UCSD-AML1 (cell line): ENCODE measurements at regions not wholly inside any gene's neighbourhood (a gene's known extent, or its start where the extent isn't known, plus 50 kb on each side); places are given as distances from the start of the nearest gene placed in this dataset.
A peak's percentile ranks its signal among the peaks of the same experiment; 100 is the strongest.

Source experiments
- DNase-seq: peaks from one replicate; lab custom pipeline; 2025; ENCODE audit not compliant: unreplicated experiment; lab: John Stamatoyannopoulos, UW

DNA sequence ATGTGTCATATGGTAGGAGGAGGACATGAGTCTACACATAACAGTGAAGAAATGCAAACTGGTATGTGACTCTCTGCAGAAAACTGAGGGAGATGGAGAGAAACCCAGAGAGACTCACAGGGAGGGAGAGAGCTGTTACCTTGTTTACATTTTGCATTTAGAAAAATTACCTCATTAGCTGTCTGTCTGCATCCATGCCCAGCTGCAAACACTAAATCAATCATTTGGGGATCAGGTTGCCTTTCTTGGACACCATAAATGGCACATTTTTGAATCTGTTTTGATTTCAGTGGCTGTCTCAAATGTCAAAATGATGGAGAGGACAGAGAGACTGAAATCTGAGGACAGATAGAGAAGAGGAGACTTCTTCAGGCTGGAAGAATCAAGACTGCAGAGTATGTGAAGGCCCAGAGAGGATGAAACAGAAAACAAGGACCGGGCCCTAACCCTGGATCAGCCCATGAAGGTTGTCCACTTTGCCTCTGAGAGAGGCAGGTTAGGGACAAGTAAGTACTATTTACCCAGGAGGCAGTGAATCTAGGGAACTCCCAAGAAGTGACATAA is 92.2 kb downstream of the UNC5CL start:
- no peak for DNase-seq

DNA sequence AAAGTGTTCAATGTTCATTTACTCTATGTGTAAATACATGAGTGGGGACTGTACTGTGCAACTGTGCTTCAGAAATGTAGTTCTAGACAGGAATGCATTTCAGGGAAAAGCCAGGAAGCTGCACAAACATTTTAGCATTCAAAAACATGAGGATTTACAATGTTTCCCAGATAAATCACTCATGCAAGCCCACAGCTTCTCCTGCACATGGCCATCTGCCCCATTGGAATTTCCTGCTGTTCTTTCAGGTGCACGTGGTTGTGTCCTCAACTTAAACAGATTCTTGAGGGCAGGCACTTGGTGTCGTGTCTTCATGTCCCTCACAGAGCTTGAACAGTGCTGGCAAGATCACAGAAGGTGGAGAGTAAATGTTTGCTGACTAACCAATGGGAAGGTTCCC is 101.5 kb downstream of the UNC5CL start:
- no peak for DNase-seq

DNA sequence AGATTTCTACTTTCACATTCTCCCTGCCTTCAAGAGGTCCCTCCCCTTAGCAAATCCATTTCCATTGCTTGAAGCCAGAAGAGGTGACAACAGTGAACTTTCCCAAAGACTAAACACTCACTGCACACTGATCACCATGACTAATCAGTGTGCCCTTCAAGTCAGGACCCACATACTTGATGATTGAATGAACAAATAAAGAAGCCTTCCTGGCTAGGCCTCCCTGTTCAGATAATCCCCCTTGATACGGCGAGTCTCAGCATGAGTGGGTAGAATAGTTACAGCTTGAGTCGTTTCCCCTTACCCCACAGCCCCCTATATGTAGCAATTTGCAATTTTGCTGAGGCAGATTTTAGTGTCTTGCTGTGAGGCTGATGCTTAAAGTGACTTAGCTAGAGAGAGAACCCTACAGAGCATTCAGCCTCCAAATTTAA is 102.2 kb downstream of the UNC5CL start:
- no peak for DNase-seq

DNA sequence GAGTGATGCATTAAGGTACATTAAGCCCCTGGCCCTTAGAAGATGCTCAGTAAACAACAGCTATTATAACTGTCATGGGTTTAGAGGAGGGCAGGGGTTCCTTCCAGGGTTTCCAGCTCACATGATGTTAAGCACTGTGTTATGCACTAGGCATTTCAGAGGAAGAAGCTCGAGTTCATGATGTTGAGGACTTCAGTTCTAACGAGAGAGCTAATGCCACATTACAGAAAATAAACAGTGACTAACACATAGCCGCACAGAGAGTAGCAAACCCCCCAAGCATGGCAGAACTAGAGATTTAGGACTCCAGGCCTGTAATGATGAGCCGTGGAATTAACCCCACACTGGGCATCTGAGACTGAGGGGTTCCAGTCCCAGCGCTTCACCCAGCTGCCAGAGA is 105.2 kb downstream of the UNC5CL start:
- DNase-seq = no peak

DNA sequence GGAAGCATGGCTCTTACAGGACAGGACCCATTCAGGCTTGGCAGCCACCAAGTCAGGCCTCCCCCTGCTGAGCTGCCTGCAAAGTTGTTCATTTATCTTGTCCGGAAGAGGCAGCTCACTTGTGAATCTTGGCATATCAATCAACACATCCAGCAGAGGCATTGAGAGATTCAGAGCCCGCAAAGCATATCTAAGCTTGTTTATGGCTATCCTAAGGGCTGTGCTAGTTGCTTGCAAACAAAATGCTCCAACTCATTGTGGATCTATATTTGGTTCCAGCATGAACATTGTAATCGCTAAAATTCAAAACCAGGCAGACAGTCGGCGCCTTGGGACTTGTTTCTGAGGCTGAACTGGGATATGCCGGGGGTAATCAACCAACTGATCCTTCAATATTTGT is 106.1 kb downstream of the UNC5CL start:
- no peak for DNase-seq

DNA sequence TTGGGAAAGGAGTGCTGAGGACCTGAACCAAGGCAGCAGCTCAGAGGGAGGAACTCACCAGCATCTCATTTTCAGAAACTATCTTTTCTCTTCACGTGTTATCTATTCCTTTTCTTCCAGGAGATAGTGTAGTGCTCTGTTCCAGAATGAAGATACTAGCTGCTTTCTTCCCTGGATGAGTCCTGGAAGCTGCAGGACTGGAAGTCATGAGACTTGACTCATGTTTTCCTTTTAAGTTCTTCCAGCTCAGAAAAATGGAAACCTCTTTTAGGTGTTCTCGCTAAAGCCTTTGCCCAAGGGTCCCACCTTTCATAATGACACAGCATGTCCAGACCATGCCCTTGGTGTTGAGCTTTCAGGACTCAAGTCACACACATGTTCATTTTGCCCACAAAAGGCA is 106.7 kb downstream of the UNC5CL start:
- no peak for DNase-seq

DNA sequence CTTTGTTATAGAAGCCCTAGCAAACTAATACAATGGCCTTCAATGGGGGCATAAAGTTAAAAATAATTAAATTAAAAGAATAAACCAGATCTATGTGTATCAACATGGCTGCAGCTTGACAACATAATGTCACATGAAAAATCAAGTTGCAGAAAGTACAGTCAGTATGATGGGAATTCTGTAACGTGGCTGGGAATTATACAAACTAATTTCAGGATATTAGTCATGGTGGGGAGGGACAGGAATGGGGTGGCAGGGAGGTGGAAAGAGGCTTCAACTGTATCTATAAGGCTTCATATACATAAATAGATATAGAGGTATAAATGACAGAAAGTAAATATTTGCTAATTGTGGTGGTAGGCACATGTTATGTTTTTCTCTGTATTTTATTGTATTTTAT is 107.1 kb downstream of the UNC5CL start:
- no peak for DNase-seq

DNA sequence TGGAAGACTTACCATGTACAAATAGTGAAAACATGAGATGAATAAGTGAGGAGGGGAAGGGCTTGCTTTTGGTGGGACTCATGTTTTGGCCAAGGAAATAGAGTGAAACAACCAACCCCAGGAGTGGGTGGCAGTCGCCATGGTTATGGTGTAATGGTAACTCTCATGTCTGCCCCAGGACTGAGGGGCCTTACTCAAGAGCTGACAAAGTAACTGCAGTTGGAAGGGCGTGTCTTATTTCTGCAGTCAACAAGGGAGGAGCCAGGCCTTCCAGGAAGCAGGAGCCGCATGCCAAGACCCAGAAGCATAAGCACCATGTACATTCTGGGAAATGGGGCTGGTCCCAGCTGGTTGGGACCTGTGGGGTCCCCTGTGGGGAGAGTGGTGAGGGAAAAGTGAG is 108.5 kb downstream of the UNC5CL start:
- DNase-seq = no peak

DNA sequence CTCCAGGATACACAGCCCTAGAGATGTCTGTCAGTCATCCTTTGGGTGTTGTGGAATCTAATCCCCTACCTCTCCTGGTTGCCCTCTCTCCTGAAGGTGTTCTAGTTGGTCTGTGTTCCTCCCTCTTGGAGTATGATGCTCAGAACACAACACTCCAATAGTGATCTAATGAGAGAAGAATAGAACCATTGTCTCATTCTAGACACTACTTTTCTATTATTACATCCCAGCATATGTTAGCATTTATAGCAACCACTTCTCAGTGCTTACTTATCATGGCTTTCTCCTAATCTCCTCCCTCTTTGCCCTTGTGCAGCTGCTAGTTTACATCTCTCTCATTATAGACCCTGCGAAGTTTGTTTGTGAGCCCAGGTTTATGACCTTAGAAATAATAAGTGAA is 109.0 kb downstream of the UNC5CL start:
- no peak for DNase-seq

DNA sequence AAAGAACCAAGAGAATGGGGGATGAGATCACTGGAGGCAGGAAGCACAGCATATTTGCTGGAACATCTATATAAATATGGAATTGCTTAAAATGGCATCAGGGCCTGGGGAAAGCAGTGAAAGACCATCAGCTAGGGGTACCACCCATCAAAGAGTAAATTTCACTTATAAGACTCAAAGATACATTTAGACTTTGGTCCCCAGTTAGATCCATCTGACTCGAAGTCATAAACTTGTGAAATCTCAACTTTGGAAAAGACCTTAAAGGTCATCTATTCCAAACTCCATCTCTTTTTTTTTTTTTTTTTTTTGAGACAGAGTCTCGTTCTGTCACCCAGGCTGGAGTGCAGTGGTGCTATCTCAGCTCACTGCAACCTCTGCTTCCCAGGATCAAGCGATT is 109.8 kb downstream of the UNC5CL start:
- DNase-seq = no peak

DNA sequence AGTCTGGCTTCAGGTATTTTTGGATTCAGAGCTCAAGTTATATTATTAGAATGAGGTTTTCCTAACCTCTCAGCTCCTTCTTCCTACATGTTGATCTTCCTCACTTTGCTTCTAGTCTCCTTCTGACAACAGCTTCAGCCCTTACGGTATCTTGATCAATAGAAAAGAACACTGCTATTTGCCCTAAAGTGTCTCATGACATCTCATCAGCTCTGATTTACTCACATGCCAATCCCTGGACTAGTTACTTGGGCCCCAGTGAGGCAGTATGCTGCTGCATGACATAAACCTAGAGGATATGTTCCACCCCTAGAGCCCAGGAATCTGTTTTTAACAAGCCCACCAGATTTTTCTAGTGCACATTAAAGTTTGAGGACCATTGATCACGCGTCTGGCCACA is 110.3 kb downstream of the UNC5CL start:
- DNase-seq = no peak

DNA sequence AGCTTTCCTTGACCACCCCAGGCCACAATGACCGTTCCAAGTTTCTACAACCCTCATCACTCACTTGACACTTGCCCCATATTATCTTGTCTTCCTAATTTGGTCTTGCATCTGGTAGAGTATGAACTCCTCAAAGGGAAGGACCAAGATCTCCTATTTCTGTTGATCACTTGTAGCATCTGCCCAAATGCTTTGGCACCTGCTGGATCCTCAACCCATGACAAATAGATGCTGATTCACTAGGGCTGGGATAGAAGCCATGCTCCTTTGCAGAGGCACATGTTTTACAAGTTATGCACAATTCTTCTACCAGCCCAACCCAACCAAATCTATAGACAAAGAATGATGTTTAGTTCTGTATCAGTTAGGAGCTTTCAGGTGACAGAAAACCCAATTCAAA is 110.7 kb downstream of the UNC5CL start:
- DNase-seq = no peak

DNA sequence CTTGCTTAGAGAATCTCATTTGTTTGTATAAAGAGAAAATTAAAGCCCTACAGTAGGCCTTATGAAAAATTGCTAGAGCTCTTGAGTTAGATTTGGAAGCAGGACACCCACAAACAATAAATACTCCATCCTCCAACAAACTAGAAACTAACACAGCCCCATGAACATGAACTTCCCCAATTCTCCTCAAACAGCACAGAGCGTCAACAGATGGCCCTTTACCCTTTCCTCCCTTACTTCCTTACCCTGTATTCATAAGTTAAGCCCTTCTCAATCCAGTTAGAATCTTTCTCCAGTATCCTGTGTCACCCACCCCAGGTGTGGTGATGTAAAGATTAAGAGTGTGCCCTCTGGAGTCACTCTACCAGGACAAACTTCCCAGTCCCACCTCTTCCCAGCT is 113.7 kb downstream of the UNC5CL start:
- DNase-seq = no peak

DNA sequence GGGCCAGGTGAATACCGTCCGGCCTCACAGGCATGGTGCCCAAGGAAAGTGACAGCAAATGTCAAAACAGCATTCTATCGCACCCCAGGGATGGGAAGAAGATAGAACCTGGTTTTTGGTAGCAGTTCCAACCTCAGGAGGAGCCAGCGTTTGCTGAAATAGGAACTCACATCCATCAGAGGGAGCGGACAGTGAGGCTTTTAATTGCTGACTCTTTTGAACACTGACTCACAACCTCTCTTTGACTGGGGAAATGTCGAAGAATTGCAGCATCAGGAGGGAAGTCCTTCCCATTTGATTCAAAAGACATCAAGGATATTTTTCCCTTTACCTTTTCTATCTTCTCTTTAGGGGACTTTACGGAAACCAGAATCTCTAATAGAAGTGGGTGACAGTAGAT is 114.2 kb downstream of the UNC5CL start:
- no peak for DNase-seq

DNA sequence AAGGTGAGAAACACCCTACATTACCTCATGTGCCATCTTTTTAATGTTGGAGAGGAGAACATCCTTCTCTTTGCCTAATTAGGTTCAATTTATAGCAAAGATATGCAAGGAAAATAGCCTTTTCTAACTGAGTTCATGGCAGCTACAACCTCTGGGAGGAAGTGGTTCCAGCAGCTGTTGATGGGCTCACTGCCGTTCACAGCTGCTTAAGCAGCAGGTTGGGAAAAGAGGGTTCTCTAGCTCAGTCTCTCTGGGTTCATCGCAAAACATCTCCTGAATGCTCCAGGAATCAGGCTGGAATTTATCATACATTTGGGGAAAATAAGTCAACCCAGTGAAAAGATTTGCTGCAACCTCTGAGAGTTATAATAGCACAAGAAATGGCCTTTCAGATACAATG is 115.1 kb downstream of the UNC5CL start:
- DNase-seq = no peak

DNA sequence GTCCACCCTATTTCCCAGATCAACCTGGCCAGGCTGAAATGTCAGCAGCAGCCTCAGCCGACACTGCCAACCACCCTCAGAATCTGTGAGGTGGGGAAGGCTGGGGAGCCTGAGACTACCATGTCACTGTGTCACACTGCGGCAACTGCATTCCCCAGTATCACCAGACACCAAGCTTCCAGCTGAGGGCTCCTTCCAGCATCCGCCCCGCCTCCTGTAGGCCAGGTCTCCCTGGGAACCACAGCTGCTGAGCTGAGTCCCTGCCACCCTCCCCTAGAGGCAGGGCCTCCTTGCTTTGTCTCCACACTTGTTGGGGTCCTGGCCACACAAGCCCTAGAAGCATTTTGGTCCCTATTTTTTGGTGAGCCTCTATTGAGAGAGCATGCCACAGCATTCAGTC is 115.7 kb downstream of the UNC5CL start:
- no peak for DNase-seq

DNA sequence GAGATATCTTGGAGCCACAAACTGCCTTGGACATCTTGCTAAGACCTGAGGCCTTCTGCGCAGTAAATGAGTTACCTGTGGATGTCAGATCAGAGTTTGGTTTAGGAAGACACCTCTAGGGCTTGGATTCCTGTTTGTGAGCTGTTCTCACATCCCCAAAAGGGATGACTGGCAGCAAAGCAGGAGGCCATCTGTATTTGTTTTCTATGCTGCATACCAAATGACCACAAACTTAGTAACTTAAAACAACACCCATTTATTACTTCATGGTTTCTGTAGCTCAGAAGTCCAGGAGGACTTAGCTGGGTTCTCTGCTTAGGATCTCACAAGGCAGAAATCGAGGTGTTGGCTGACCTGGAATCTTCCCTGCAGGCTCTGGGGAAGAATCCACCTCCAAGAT is 116.7 kb downstream of the UNC5CL start:
- no peak for DNase-seq

DNA sequence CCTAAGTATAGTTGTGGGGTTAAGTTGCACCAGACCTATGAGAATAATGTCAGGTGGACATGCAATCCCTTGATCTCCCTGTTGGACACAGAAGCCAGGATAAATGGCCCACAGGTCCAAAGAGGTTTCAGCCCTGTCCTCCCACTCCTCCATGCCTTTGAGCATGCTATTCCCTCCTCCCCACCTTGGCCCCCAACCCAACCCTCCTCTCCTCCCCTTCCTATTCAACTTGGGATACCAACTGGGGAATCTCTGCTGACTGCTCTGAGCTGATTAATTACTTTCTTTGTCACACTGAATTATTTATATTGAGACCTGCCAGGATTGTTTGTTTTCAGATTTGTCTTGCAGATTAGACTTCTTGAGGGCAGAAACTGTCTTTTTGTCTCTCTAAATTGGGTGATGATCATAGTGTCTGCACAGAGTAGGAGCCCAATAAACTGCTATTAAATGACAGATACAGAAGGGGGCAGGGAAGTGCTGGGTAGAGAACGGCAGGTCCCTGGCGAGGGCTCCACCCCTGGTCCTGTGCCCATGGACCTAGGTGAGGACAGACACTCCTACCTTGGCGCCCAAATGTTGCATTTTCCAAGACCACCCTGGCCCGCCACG is 120.9 kb downstream of the UNC5CL start:
- DNase-seq = no peak

DNA sequence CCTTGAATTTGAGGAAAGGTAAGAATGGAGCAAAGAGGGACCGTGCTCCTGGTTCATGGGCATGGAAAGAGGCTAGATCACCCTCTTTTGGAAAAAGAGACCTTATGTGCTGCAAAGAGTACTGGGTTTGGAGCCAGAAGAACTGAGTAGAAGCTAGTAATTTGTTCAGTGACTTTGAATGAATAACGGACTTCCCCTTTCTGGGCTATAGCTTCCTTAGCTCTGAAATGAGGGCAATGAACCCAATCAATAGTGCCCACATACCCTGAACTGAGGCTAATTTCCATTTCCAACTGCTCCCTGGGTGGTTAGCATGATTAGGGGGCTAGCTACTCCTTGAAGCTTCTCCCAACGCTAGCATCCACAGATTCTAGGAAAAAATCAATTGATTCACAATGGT is 121.4 kb downstream of the UNC5CL start:
- DNase-seq = no peak

DNA sequence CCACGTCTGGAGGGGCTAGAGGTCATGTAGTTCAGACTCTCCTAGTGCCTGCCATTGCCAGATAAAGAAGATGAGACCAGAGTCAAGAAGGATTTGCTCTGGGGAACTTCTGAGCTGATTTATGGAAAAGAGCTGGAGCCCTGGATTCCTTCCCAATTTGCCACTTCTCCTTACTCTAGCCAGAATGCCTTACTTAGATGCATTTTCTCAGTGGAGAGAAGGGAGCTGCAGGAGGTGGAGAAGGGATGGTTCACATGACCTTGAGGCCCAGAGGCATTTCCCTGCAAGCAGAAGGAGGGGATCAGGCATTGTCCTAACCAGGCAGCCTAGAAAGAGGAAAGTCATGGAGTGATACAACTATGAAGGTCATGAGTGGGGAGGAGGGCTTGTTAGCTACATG is 122.2 kb downstream of the UNC5CL start:
- DNase-seq = no peak

DNA sequence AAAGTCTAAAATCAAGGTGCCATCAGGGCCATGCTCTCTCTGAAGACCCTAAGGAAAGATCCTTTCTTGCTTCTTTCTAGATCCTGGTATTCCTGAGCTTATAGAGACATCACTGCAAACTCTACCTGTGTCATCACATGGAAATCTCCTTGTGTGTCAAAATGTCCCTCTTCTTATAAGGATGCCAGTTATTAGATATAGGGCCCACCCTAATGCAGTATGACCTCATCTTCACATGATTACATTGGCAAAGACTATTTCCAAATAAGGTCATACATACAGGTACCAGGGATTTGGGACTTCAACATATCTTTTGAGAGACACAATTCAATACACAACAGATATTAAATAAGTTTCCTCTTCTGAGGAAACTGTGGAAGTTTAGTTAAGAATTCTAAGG is 123.9 kb downstream of the UNC5CL start:
- no peak for DNase-seq

DNA sequence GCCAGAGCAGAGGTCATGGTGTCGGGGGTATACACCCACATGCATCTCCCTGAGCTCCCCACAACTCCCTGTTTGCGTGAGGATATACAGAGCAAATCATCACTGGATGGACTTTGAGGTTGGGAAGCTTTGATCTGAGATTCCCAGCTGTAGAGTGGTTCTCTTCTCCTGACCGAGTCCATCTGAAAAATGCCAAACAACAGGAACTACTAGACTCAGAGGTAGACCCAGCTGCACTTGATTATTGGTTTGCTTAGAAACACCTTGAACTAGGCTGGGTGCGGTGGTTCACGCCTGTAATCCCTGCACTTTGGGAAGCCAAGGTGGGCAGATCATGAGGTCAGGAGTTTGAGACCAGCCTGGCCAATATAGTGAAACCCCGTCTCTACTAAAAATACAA is 125.0 kb downstream of the UNC5CL start:
- DNase-seq = no peak

DNA sequence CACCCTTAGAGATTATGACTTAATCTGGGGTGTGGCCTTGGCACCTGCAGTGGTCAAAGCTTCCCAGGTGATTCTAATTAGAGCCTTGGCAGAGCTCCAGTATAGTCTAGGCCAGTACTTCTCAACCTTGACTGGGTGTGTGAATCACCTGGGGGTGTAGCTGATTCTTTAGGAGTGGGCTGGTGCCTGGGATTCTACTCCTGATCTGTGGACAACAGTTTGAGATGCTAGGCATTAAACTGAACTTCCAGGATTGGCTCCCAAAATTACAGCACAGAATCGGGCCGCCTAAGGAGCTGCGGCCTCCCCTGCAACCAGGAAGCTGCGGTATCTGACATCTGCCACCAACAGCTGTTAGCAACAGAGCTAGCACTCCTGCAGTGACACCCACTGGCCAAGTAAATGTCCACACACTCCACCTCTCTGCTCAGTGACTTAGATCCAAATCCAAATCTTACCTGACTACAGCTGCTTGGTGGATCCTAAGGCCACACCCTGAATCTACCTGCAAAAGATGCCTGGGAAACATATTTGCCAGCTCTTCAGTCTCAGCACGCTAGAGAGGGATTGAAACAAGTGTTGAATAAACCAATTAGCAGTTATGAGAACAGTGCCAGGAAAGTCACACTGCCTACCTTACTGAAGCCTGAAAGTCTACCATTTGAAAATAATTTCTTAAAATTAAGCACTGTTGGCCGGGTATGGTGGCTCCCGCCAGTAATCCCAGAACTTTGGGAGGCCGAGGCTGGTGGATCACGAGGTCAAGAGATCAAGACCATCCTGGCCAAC is 126.7 kb downstream of the UNC5CL start:
- peak; percentile 49 for DNase-seq
